Esophagus muscularis mucosa (tissue), 4 donors: ENCODE measurements at regions not wholly inside any gene's neighbourhood (a gene's known extent, or its start where the extent isn't known, plus 50 kb on each side); places are given as distances from the start of the nearest gene placed in this dataset.

ENCODE experiments used
- CTCF ChIP-seq, 3 experiments: fragments of 200-600 bp in 2 of 3; fragments of 450-650 bp in 1 of 3; sonication (generic) in 2 of 3; IDR thresholded peaks; one replicate each; pipeline ENCODE4 v1.5.1; 2017 to 2019; ENCODE audit warnings: antibody characterized with exemption in 3 of 3, mild to moderate bottlenecking in 2 of 3, moderate library complexity in 1 of 3
- EP300 ChIP-seq: sonication (generic); formaldehyde crosslinking; IDR thresholded peaks from one replicate; pipeline ENCODE4 v1.6.1; 2017; ENCODE audit warnings: antibody characterized with exemption
- POLR2A ChIP-seq: fragments of 450-650 bp; IDR thresholded peaks from one replicate; pipeline ENCODE4 v1.6.1; 2017; ENCODE audit warnings: antibody characterized with exemption, moderate library complexity, mild to moderate bottlenecking, low read depth
- POLR2AphosphoS5 ChIP-seq, 2 donors: sonication (generic); formaldehyde crosslinking; IDR thresholded peaks; one replicate each; pipeline ENCODE4 v1.6.1; 2017; ENCODE audit warnings: antibody characterized with exemption in 2 of 2

- TF ChIP-seq CTCF (IDR thresholded peaks at IDR 0.05) (no peak), POLR2A (no peak), EP300 (no peak), POLR2AphosphoS5 (IDR thresholded peaks at IDR 0.05) (no peak)
These were observed 833.7 kb downstream of the TFAP2A start for GRCh38 chr6:9581155-9581554.
